ENCODE measurements at regions not wholly inside any gene's neighbourhood (a gene's known extent, or its start where the extent isn't known, plus 50 kb on each side); places are given as distances from the start of the nearest gene placed in this dataset.

GRCh38 chr12:126481688-126482087, 1416.5 kb downstream of the AACS start:
- no peak overlapping the region for H3K4me3 ChIP-seq (ENCODE audit: low read depth, low read length)
- no peak for TF ChIP-seq CTCF (IDR thresholded peaks at IDR 0.05; ENCODE audit: borderline replicate concordance, insufficient read depth, low read depth, low read length)

- no peak overlapping the region for H3K4me3 ChIP-seq (ENCODE audit: low read depth, low read length)
- TF ChIP-seq CTCF (IDR thresholded peaks at IDR 0.05; ENCODE audit: borderline replicate concordance, insufficient read depth, low read depth, low read length): no peak
Measured at GRCh38 chr12:126482238-126482889, 1417.1 kb downstream of the AACS start.

GRCh38 chr12:126483145-126484068, 1418.2 kb downstream of the AACS start:
- TF ChIP-seq CTCF (IDR thresholded peaks at IDR 0.05; ENCODE audit: borderline replicate concordance, insufficient read depth, low read depth, low read length): no peak
- no peak overlapping the region for H3K4me3 ChIP-seq (ENCODE audit: low read depth, low read length)

- TF ChIP-seq CTCF (IDR thresholded peaks at IDR 0.05; ENCODE audit: borderline replicate concordance, insufficient read depth, low read depth, low read length): no peak
- no peak overlapping the region for H3K4me3 ChIP-seq (ENCODE audit: low read depth, low read length)
Measured at GRCh38 chr12:126487431-126487980, 1422.3 kb downstream of the AACS start.

- H3K4me3 ChIP-seq (ENCODE audit: low read depth, low read length): no peak overlapping the region
- TF ChIP-seq CTCF (IDR thresholded peaks at IDR 0.05; ENCODE audit: borderline replicate concordance, insufficient read depth, low read depth, low read length): no peak
Measured at GRCh38 chr12:126488806-126489205, 1423.6 kb downstream of the AACS start.

- TF ChIP-seq CTCF (IDR thresholded peaks at IDR 0.05; ENCODE audit: borderline replicate concordance, insufficient read depth, low read depth, low read length): no peak
- no peak overlapping the region for H3K4me3 ChIP-seq (ENCODE audit: low read depth, low read length)
Measured at GRCh38 chr12:126492181-126492580, 1426.9 kb downstream of the AACS start.

All from GM12875 (cell line).